ENCODE measurements at regions not wholly inside any gene's neighbourhood (a gene's known extent, or its start where the extent isn't known, plus 50 kb on each side); places are given as distances from the start of the nearest gene placed in this dataset.
"Not testable (repeated sequence)": the region's sequence is repeated elsewhere in the genome, so short reads cannot be mapped to it uniquely, and the experiment has no call there.

GRCh38 chr1:213418268-213419071, 367.4 kb downstream of the RPS6KC1 start:
- no peak for DNase-seq

- no peak for DNase-seq
Observed at GRCh38 chr1:213419401-213420030, 368.5 kb downstream of the RPS6KC1 start.

GRCh38 chr1:213421178-213421577, 370.1 kb downstream of the RPS6KC1 start:
- DNase-seq: not testable (repeated sequence)

- no peak for DNase-seq
Observed at GRCh38 chr1:213423041-213423440, 372.0 kb downstream of the RPS6KC1 start.

- no peak for DNase-seq
Observed at GRCh38 chr1:213423605-213424004, 372.6 kb downstream of the RPS6KC1 start.

- no peak for DNase-seq
Observed at GRCh38 chr1:213425376-213426030, 374.5 kb downstream of the RPS6KC1 start.

- no peak for DNase-seq
Observed at GRCh38 chr1:213429642-213430041, 378.6 kb downstream of the RPS6KC1 start.

- no peak for DNase-seq
Observed at GRCh38 chr1:213435715-213436114, 384.7 kb downstream of the RPS6KC1 start.

GRCh38 chr1:213438339-213438738, 387.3 kb downstream of the RPS6KC1 start:
- DNase-seq: no peak

- DNase-seq: no peak
Observed at GRCh38 chr1:213439703-213440102, 388.7 kb downstream of the RPS6KC1 start.

GRCh38 chr1:213440766-213441165, 389.7 kb downstream of the RPS6KC1 start:
- no peak for DNase-seq

GRCh38 chr1:213443415-213443814, 392.4 kb downstream of the RPS6KC1 start:
- DNase-seq: no peak

- DNase-seq: no peak
Observed at GRCh38 chr1:213444224-213444623, 393.2 kb downstream of the RPS6KC1 start.

GRCh38 chr1:213446496-213446895, 395.5 kb downstream of the RPS6KC1 start:
- no peak for DNase-seq

GRCh38 chr1:213448360-213448759, 397.3 kb downstream of the RPS6KC1 start:
- DNase-seq: no peak

GRCh38 chr1:213448776-213449175, 397.7 kb downstream of the RPS6KC1 start:
- DNase-seq: no peak

- DNase-seq: no peak
Observed at GRCh38 chr1:213452501-213452900, 401.5 kb downstream of the RPS6KC1 start.

GRCh38 chr1:213457186-213457585, 406.1 kb downstream of the RPS6KC1 start:
- no peak for DNase-seq

- DNase-seq: no peak
Observed at GRCh38 chr1:213457733-213458132, 406.7 kb downstream of the RPS6KC1 start.

GRCh38 chr1:213462374-213462773, 411.3 kb downstream of the RPS6KC1 start:
- DNase-seq: not testable (repeated sequence)

- no peak for DNase-seq
Observed at GRCh38 chr1:213464786-213465460, 413.9 kb downstream of the RPS6KC1 start.

GRCh38 chr1:213466541-213466940, 415.5 kb downstream of the RPS6KC1 start:
- DNase-seq: no peak

- DNase-seq: no peak
Observed at GRCh38 chr1:213474054-213474453, 423.0 kb downstream of the RPS6KC1 start.

Measured in CD4-positive, alpha-beta T cell treated with Interleukin-6 for 4 hours (primary cell).